GM10266 (cell line): ENCODE measurements at regions not wholly inside any gene's neighbourhood (a gene's known extent, or its start where the extent isn't known, plus 50 kb on each side); places are given as distances from the start of the nearest gene placed in this dataset.

ENCODE experiments used
- DNase-seq: peaks from one replicate; pipeline ENCODE4 v3.0.0; 2012; ENCODE audit errors: extremely low spot score
- TF ChIP-seq, protein P1 (sequence below): IDR thresholded peaks from 2 replicates; pipeline ENCODE4 v1.5.1; 2012; ENCODE audit warnings: mild to moderate bottlenecking, low read depth; ENCODE audit not compliant: control insufficient read depth, insufficient read depth; ENCODE audit errors: missing control alignments

GRCh38 chr4:107270614-107271013, 234.5 kb upstream of the DKK2 start:
- TF ChIP-seq, protein P1, sequence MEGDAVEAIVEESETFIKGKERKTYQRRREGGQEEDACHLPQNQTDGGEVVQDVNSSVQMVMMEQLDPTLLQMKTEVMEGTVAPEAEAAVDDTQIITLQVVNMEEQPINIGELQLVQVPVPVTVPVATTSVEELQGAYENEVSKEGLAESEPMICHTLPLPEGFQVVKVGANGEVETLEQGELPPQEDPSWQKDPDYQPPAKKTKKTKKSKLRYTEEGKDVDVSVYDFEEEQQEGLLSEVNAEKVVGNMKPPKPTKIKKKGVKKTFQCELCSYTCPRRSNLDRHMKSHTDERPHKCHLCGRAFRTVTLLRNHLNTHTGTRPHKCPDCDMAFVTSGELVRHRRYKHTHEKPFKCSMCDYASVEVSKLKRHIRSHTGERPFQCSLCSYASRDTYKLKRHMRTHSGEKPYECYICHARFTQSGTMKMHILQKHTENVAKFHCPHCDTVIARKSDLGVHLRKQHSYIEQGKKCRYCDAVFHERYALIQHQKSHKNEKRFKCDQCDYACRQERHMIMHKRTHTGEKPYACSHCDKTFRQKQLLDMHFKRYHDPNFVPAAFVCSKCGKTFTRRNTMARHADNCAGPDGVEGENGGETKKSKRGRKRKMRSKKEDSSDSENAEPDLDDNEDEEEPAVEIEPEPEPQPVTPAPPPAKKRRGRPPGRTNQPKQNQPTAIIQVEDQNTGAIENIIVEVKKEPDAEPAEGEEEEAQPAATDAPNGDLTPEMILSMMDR: no peak
- DNase-seq: no peak

GRCh38 chr4:107269175-107269574, 233.1 kb upstream of the DKK2 start:
- no peak for DNase-seq
- TF ChIP-seq, protein P1: no peak

- TF ChIP-seq, protein P1: no peak
- no peak for DNase-seq
Observed at GRCh38 chr4:107265859-107266258, 229.7 kb upstream of the DKK2 start.

- DNase-seq: no peak
- TF ChIP-seq, protein P1: no peak
Observed at GRCh38 chr4:107261241-107261874, 225.2 kb upstream of the DKK2 start.

- no peak for DNase-seq
- TF ChIP-seq, protein P1: no peak
Observed at GRCh38 chr4:107258359-107258758, 222.2 kb upstream of the DKK2 start.

DNA sequence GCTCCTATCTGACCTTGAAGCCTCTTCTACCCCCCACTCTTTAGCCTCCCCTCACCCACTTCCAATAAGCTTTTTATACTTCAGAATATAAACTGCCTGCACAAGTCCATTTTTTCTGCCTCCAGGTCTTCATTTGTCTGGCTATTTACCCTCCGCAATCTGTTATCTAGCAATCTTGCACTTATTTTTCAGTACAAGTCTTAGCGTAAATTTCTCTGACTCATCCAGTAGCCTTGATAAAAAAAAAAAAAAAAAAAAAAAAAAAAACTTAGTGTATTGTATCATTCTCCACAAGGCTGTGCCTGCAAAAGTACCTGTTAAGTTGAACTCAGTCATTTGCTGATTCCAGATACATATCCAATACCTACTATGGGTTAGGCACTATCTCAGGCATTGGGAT, 219.5 kb upstream of the DKK2 start:
- TF ChIP-seq, protein P1: no peak
- DNase-seq: no peak

DNA sequence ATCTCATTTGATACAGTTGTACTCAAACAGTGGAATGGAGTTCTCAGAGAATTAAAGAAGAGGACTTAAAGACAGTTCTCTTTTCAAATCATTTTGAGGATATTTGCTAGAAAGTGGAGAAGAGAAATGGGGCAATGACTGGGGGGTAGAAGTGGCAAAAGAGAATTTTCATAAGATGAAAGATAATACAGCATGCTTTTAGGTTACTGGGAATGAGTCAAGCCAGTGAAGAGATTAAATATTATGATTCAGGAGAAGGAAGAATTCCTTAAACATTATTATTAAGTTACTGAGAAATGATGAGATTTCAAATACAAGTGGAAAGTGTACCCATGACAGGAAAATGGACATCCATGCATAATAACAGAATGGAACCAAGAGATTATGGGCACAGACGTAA, 219.0 kb upstream of the DKK2 start:
- no peak for DNase-seq
- TF ChIP-seq, protein P1: no peak
